A549 (cell line): ENCODE measurements at regions not wholly inside any gene's neighbourhood (a gene's known extent, or its start where the extent isn't known, plus 50 kb on each side); places are given as distances from the start of the nearest gene placed in this dataset.

Experiments used
- ATAC-seq, 2 experiments: fragments of 200-7000 bp in 1 of 2; fragments of >200 bp in 1 of 2; cut with Nextera tagmentation in 1 of 2; cut with Tn5 transposase in 1 of 2; 3 replicates each; pipeline versions ENCODE4 v1.8.0 to v1.9.1; 2018 to 2020; ENCODE audit warnings: mild to moderate bottlenecking in 1 of 2, moderate library complexity in 1 of 2
- CTCF ChIA-PET: fragments of 300-600 bp; sonication (Branson Sonifier 250); formaldehyde crosslinking; extraction: SDS; loops from one replicate; lab custom pipeline; 2021; ENCODE audit warnings: antibody characterized with exemption, inconsistent platforms; lab: Yijun Ruan, JAX
- POLR2A ChIA-PET: fragments of 350-600 bp; formaldehyde crosslinking; extraction: SDS; loops from one replicate; lab custom pipeline; 2021; ENCODE audit warnings: antibody characterized with exemption, inconsistent platforms; lab: Yijun Ruan, JAX
- DNase-seq, 2 experiments: peaks; one replicate each; pipeline versions ENCODE4 v3.0.0 to v3.0.0-alpha.2; 2011 to 2016; ENCODE audit warnings: low read depth in 1 of 2, low spot score in 1 of 2
- FAIRE-seq: peaks from 2 replicates; lab custom pipeline; 2011; peaks lifted over from hg19 to GRCh38; lab: Jason Lieb, UNC
- H3K27ac ChIP-seq, 2 experiments: fragments of >200 bp; sonication (Bioruptor Twin); formaldehyde crosslinking; 3 replicates each; pipeline ENCODE4 v1.5.1; 2016 to 2017
- H3K4me1 ChIP-seq: fragments of >200 bp; sonication (Bioruptor Twin); formaldehyde crosslinking; 3 replicates; pipeline ENCODE4 v1.6.1; 2016
- H3K4me2 ChIP-seq: fragments of >200 bp; sonication (Bioruptor Twin); formaldehyde crosslinking; 3 replicates; pipeline ENCODE4 v1.6.1; 2016
- H3K4me3 ChIP-seq: fragments of >200 bp; sonication (Bioruptor Twin); formaldehyde crosslinking; 3 replicates; pipeline ENCODE4 v1.5.1; 2016
- H3K9me3 ChIP-seq: fragments of >200 bp; sonication (Bioruptor Twin); formaldehyde crosslinking; 3 replicates; pipeline ENCODE4 v1.6.1; 2016
- BHLHE40 ChIP-seq: IDR thresholded peaks from 2 replicates; pipeline ENCODE4 v1.6.1; 2012; ENCODE audit warnings: low read depth, low read length, inconsistent platforms
- CBX2 ChIP-seq: fragments of 200-600 bp; sonication (generic); IDR thresholded peaks from 2 replicates; pipeline ENCODE4 v1.6.1; 2016; ENCODE audit warnings: low read depth, mild to moderate bottlenecking, borderline replicate concordance
- CBX8 ChIP-seq: fragments of 200-600 bp; sonication (generic); IDR thresholded peaks from 2 replicates; pipeline ENCODE4 v1.6.1; 2016
- CHD4 ChIP-seq: fragments of 200-600 bp; sonication (generic); IDR thresholded peaks from 2 replicates; pipeline ENCODE4 v1.6.1; 2016; ENCODE audit warnings: antibody characterized with exemption, mild to moderate bottlenecking, borderline replicate concordance
- EHF ChIP-seq: fragments of 250-450 bp; sonication (Bioruptor Pico); IDR thresholded peaks from 2 replicates; pipeline ENCODE4 v1.5.0; 2020; ENCODE audit warnings: mild to moderate bottlenecking
- EHMT2 ChIP-seq: fragments of 200-600 bp; sonication (generic); IDR thresholded peaks from 2 replicates; pipeline ENCODE4 v1.6.1; 2016; ENCODE audit warnings: antibody characterized with exemption, low read depth, mild to moderate bottlenecking, moderate library complexity
- ESRRA ChIP-seq: fragments of 150-350 bp; IDR thresholded peaks from 2 replicates; pipeline ENCODE4 v1.6.1; 2014; ENCODE audit warnings: mild to moderate bottlenecking, low read length, borderline replicate concordance
- FOSB ChIP-seq: fragments of 250-450 bp; sonication (Bioruptor Pico); IDR thresholded peaks from 2 replicates; pipeline ENCODE4 v1.5.0; 2020; ENCODE audit warnings: mild to moderate bottlenecking, moderate library complexity
- HOXA7 ChIP-seq: fragments of 250-450 bp; sonication (Bioruptor Pico); IDR thresholded peaks from 2 replicates; pipeline ENCODE4 v1.5.0; 2020; ENCODE audit warnings: mild to moderate bottlenecking, moderate library complexity
- HOXB13 ChIP-seq: fragments of 250-450 bp; sonication (Bioruptor Pico); IDR thresholded peaks from 2 replicates; pipeline ENCODE4 v1.5.0; 2020; ENCODE audit warnings: low read depth, mild to moderate bottlenecking, moderate library complexity
- JUNB ChIP-seq: fragments of >200 bp; sonication (Bioruptor Twin); formaldehyde crosslinking; IDR thresholded peaks from 2 replicates; pipeline ENCODE4 v1.6.1; 2016
- KDM5A ChIP-seq: fragments of 200-600 bp; sonication (generic); IDR thresholded peaks from 2 replicates; pipeline ENCODE4 v1.6.1; 2016; ENCODE audit warnings: antibody characterized with exemption, mild to moderate bottlenecking
- NR3C1 ChIP-seq: fragments of >200 bp; sonication (Bioruptor Twin); formaldehyde crosslinking; IDR thresholded peaks from 3 replicates; pipeline ENCODE4 v1.6.1; 2017
- POLR2AphosphoS2 ChIP-seq: conservative IDR thresholded peaks from 2 replicates; pipeline ENCODE4 v1.6.1; 2012; ENCODE audit warnings: low read length, improper control_type of control experiment, inconsistent platforms
- RARB ChIP-seq: fragments of 250-450 bp; sonication (Bioruptor Pico); IDR thresholded peaks from 2 replicates; pipeline ENCODE4 v1.8.0; 2021; ENCODE audit warnings: mild to moderate bottlenecking, moderate library complexity
- TP53 ChIP-seq: fragments of 250-450 bp; sonication (Bioruptor Pico); IDR thresholded peaks from 2 replicates; pipeline ENCODE4 v1.5.0; 2021; ENCODE audit warnings: mild to moderate bottlenecking, moderate library complexity
- WGBS: methylation state at CpG from one replicate; pipeline ENCODE4 v1.1.6; 2017; ENCODE audit errors: missing lambda C conversion rate; 5-methylcytosine and 5-hydroxymethylcytosine counted together
- TF ChIP-seq, protein P1 (sequence below): fragments of >200 bp; sonication (Bioruptor Twin); formaldehyde crosslinking; IDR thresholded peaks from 3 replicates; pipeline ENCODE4 v1.6.1; 2016
- TF ChIP-seq, protein P2 (sequence below): IDR thresholded peaks from 2 replicates; pipeline ENCODE4 v1.6.1; 2012
- TF ChIP-seq, protein P3 (sequence below): fragments of 150-350 bp; IDR thresholded peaks from 2 replicates; pipeline ENCODE4 v1.6.1; 2014; ENCODE audit warnings: low read depth, mild to moderate bottlenecking, low read length
- TF ChIP-seq, protein P4 (sequence below): IDR thresholded peaks from 2 replicates; pipeline ENCODE4 v1.6.1; 2012; ENCODE audit warnings: low read depth, borderline replicate concordance
- TF ChIP-seq, protein P5 (sequence below): fragments of 450-650 bp; IDR thresholded peaks from 2 replicates; pipeline ENCODE4 v1.6.1; 2014; ENCODE audit warnings: antibody characterized with exemption
- TF ChIP-seq, protein P6 (sequence below): fragments of 250-450 bp; sonication (Bioruptor Pico); IDR thresholded peaks from 2 replicates; pipeline ENCODE4 v1.5.0; 2021; ENCODE audit warnings: mild to moderate bottlenecking, moderate library complexity, borderline replicate concordance

DNA sequence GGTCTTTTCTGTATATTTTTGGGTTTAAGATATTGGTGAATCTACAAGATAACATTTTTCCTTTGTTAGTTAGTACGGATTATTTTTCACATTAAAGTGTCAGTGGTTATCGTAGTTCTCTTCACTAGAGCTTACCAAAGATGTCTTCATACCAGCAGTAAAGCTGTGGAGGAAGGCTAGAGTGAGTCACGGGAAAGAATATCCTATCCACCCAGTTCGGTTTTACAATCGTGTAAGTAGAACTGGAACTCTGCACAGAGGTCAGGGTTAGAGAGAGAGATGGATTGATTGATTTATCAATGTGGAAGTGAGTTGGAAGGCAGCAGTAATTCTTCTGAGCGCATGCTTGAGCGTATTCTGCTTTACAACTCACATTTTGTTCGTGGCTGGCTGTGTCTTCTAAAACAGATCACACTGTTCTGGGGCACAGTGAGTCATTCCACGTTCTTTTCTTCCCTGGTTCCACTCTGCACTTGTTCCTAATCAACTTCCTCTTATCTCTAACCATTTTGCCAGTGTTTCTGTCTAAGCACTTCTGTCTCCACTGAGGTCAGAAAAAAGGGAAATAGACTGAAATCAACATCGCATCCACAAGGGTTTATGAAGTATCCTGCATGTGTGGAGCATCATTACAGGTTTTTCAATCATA is 86.5 kb upstream of the ARRDC3 start:
- H3K4me2 ChIP-seq = no peak overlapping the region
- H3K4me3 ChIP-seq = no peak overlapping the region
- H3K4me1 ChIP-seq = no peaks in the 10 kb centered on the region
- no peak for DNase-seq
- ChIA-PET POLR2A (no interaction called here), CTCF (no interaction called here)
- WGBS = 73% methylated on average over 10 of the region's 10 CpGs
- no peak for TF ChIP-seq BHLHE40
- TF ChIP-seq, protein P1, sequence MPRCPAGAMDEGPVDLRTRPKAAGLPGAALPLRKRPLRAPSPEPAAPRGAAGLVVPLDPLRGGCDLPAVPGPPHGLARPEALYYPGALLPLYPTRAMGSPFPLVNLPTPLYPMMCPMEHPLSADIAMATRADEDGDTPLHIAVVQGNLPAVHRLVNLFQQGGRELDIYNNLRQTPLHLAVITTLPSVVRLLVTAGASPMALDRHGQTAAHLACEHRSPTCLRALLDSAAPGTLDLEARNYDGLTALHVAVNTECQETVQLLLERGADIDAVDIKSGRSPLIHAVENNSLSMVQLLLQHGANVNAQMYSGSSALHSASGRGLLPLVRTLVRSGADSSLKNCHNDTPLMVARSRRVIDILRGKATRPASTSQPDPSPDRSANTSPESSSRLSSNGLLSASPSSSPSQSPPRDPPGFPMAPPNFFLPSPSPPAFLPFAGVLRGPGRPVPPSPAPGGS = no peak
- TF ChIP-seq, protein P2, sequence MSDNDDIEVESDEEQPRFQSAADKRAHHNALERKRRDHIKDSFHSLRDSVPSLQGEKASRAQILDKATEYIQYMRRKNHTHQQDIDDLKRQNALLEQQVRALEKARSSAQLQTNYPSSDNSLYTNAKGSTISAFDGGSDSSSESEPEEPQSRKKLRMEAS = no peak
- no peak for TF ChIP-seq TP53 (CRISPR knock-in tag)
- no peak for TF ChIP-seq KDM5A
- no peak for TF ChIP-seq POLR2AphosphoS2
- TF ChIP-seq ESRRA = no peak
- TF ChIP-seq, protein P3, sequence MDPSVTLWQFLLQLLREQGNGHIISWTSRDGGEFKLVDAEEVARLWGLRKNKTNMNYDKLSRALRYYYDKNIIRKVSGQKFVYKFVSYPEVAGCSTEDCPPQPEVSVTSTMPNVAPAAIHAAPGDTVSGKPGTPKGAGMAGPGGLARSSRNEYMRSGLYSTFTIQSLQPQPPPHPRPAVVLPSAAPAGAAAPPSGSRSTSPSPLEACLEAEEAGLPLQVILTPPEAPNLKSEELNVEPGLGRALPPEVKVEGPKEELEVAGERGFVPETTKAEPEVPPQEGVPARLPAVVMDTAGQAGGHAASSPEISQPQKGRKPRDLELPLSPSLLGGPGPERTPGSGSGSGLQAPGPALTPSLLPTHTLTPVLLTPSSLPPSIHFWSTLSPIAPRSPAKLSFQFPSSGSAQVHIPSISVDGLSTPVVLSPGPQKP = no peak
- TF ChIP-seq, all 56 proteins: peak for 0
- ATAC-seq (no peak; a peak in 1 of 6 replicates), FAIRE-seq (no peak)
- Histone ChIP-seq H3K27ac (no peak overlapping the region), H3K9me3 (no peaks in the 10 kb centered on the region)

DNA sequence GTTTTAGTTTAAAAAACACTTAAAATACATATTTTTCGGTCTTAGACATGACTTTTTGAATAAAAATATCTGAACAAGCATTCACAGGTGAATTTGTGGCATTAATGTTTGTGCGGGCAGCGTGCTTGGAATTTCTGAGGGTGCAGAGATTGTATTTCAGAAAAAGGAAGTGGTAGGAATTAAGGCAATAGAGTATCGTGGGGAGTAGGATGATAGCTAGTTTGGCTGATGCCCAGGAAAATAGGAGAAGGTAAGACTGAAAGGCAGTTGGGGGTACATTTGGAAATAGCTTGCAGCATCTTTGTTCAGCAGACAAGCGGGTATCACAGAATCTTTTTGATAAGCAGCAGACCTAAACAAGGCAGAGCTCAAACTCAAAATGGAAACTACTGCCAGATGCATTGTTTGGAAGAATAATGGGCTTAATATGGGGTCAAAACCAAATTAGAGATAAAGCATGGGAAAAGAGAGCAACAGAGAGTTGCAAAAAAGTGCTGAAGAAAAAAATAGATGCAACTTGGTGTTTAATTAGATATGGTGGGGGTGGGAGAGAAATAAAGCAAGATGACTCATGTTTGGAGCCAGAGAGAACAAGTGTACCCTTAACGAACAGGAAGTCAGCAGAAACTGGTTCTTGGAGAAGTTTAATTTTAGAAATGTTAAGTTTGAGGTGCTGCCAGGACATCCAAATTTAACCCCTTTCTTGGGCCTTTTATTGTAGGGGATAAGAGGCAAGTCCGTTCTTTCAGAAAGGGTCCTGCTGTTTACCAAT is 85.7 kb upstream of the ARRDC3 start:
- Histone ChIP-seq H3K4me2 (no peak overlapping the region), H3K4me3 (no peak overlapping the region), H3K27ac (no peak overlapping the region), H3K9me3 (no peaks in the 10 kb centered on the region), H3K4me1 (no peaks in the 10 kb centered on the region)
- WGBS = 80% methylated on average over 7 of the region's 7 CpGs
- ChIA-PET CTCF (no interaction called here), POLR2A (no interaction called here)
- no peak for DNase-seq
- FAIRE-seq = no peak
- no peak for TF ChIP-seq FOSB (CRISPR knock-in tag)
- no peak for TF ChIP-seq EHF
- TF ChIP-seq CBX8 = no peak
- no peak for TF ChIP-seq RARB (CRISPR knock-in tag)
- ATAC-seq = no peak

DNA sequence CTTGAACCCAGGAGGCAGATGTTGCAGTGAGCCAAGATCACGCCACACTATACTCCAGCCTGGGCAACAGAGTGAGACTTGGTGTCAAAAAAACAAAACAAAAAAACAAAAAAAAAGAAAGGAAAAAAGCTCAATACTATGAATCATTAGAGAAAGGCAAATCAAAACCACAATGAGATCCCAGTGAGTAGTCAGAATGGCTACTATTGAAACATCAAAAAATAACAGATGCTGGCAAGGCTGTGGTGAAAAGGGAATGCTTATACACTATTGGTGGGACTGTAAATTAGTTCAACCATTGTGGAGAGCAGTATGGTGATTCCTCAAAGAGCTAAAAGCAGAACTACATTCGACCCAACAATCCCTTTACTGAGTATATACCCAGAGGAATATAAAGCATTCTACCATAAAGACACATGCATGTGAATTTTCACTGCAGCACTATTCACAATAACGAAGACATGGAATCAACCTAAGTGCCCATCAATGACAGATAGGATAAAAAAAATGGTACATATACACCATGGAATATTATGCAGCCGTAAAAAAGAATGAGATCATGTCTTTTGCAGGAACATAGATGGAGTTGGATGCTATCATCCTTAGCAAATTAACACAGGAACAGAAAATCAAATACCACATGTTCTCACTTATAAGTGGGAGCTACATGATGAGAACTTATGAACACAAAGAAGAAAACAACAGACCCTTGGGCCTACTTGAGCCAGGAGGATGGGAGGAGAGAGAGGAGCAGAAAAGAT is 81.9 kb upstream of the ARRDC3 start:
- ChIA-PET POLR2A (no interaction called here), CTCF (no interaction called here)
- Histone ChIP-seq H3K27ac (no peak overlapping the region), H3K4me1 (no peaks in the 10 kb centered on the region), H3K9me3 (no peaks in the 10 kb centered on the region), H3K4me3 (no peak overlapping the region), H3K4me2 (no peak overlapping the region)
- 73% methylated on average over 4 of the region's 4 CpGs for WGBS
- FAIRE-seq (no peak), ATAC-seq (no peak), DNase-seq (no peak)
- no peak for TF ChIP-seq JUNB
- TF ChIP-seq, protein P4, sequence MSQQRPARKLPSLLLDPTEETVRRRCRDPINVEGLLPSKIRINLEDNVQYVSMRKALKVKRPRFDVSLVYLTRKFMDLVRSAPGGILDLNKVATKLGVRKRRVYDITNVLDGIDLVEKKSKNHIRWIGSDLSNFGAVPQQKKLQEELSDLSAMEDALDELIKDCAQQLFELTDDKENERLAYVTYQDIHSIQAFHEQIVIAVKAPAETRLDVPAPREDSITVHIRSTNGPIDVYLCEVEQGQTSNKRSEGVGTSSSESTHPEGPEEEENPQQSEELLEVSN = no peak
- TF ChIP-seq, protein P5, sequence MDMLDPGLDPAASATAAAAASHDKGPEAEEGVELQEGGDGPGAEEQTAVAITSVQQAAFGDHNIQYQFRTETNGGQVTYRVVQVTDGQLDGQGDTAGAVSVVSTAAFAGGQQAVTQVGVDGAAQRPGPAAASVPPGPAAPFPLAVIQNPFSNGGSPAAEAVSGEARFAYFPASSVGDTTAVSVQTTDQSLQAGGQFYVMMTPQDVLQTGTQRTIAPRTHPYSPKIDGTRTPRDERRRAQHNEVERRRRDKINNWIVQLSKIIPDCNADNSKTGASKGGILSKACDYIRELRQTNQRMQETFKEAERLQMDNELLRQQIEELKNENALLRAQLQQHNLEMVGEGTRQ = no peak
- TF ChIP-seq CBX2 = no peak
- no peak for TF ChIP-seq NR3C1
- TF ChIP-seq, protein P6, sequence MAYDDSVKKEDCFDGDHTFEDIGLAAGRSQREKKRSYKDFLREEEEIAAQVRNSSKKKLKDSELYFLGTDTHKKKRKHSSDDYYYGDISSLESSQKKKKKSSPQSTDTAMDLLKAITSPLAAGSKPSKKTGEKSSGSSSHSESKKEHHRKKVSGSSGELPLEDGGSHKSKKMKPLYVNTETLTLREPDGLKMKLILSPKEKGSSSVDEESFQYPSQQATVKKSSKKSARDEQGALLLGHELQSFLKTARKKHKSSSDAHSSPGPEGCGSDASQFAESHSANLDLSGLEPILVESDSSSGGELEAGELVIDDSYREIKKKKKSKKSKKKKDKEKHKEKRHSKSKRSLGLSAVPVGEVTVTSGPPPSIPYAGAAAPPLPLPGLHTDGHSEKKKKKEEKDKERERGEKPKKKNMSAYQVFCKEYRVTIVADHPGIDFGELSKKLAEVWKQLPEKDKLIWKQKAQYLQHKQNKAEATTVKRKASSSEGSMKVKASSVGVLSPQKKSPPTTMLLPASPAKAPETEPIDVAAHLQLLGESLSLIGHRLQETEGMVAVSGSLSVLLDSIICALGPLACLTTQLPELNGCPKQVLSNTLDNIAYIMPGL = no peak
- TF ChIP-seq HOXA7 (CRISPR knock-in tag) = no peak
- TF ChIP-seq KDM5A = no peak
- TF ChIP-seq, protein P2 = no peak
- TF ChIP-seq EHMT2 = no peak
- TF ChIP-seq, protein P1 = no peak
- no peak for TF ChIP-seq HOXB13 (CRISPR knock-in tag)
- no peak for TF ChIP-seq CHD4
